Spleen (tissue), 7 donors: ENCODE measurements at regions not wholly inside any gene's neighbourhood (a gene's known extent, or its start where the extent isn't known, plus 50 kb on each side); places are given as distances from the start of the nearest gene placed in this dataset.

Experiments used
- CTCF ChIP-seq, 11 experiments: fragments of 200-600 bp in 7 of 11; fragments of 450-650 bp in 4 of 11; sonication (generic) in 4 of 11; IDR thresholded peaks in 8 of 11; conservative IDR thresholded peaks in 3 of 11; 1 replicate in 7 of 11; 2 replicates in 4 of 11; pipeline versions ENCODE4 v1.4.0 to v1.8.0; 2016 to 2021; ENCODE audit warnings: antibody characterized with exemption in 11 of 11, inconsistent platforms in 4 of 11, mild to moderate bottlenecking in 1 of 11
- POLR2AphosphoS5 ChIP-seq, 3 donors: sonication (generic); formaldehyde crosslinking; IDR thresholded peaks; one replicate each; pipeline ENCODE4 v1.5.1; 2017; ENCODE audit warnings: antibody characterized with exemption in 3 of 3
- donor health status: DM: no; HTN: no; CAD: no; lungs with moderate emphysema.
- donor health status: DM: no; HTN: no; CAD: no.
- donor health status: DM: no; HTN: no; CAD: no.

DNA sequence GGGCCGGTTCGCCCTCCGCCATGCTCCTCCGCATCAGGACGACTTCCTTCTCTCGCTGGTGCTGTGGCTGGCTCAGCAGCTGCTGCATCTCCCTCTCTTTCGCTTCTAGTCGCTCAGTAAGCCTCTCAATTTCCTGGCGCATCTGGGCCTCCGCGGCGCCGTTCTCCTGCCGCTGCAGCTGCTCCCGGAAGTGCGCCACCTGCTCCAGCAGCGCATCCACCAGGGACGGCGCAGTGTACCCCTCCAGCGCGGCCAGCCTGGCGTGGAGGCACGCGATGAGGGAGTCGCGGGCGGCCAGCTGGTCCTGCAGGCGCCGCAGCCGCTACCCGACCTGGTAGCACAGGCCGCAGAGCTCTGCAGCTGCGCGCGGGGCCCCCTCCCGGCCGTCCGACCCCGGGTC, 97.4 kb upstream of the MED14 start:
- TF ChIP-seq CTCF (IDR thresholded peaks at IDR 0.05 in 8 of 11, conservative IDR thresholded peaks at IDR 0.05 in 3 of 11): no peak
- no peak for TF ChIP-seq POLR2AphosphoS5 (IDR thresholded peaks at IDR 0.05)
